ENCODE measurements at regions not wholly inside any gene's neighbourhood (a gene's known extent, or its start where the extent isn't known, plus 50 kb on each side); places are given as distances from the start of the nearest gene placed in this dataset.

DNA sequence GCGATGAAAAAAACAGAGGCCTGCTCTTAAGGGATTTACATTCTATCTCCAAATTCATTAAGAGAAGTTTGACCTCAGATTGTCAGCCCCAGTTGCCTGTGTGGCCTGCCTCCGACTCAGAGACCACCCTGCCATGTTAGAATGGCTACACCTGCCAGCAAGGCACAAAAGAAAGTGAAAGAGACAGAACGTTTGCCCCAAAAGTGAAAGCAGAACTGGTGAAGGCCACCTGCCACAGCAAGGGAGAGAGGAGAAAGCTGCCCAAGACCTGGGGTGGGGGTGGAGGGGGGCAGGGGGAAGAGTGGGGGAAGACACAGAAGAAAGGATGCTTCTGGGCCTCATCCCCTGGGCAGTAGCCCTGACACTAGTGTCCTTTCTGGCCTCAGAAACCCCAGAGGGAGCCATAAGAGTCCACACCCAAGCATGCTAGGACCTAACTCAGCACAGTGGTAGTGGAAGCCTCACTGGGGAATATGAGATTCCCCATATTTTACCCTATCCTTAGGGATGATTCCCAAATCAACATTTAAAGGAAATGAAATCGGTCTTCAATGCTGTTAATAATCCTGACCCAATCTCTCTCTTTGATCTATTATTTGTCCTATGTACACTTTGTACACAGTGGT lies 389.7 kb downstream of the TXNL1 start:
- Histone ChIP-seq H3K79me2 (ENCODE audit: insufficient read depth, low read length) (no peaks in the 10 kb centered on the region), H2AFZ (ENCODE audit: low read length) (no peak overlapping the region), H3K56ac (ENCODE audit: insufficient read length, low read depth, low read length) (no peak overlapping the region), H2BK15ac (ENCODE audit: low read depth, low read length) (no peak overlapping the region), H2BK20ac (ENCODE audit: low read depth, low read length, poor library complexity, severe bottlenecking) (no peak overlapping the region), H3K9ac (ENCODE audit: extremely low read depth, insufficient read length, low read length) (no peak overlapping the region), H2BK12ac (ENCODE audit: insufficient read length, low read depth, low read length) (no peak overlapping the region), H4K5ac (ENCODE audit: insufficient read length, low read depth, low read length) (no peak overlapping the region), H3K4ac (ENCODE audit: low read depth, low read length) (no peak overlapping the region), H2BK120ac (ENCODE audit: low read depth, low read length, poor library complexity, severe bottlenecking) (no peak overlapping the region), H4K91ac (ENCODE audit: insufficient read length, low read depth, low read length) (no peak overlapping the region), H4K20me1 (ENCODE audit: control insufficient read depth, insufficient read depth, insufficient read length) (no peaks in the 10 kb centered on the region), H3T11ph (ENCODE audit: low read length) (no peak overlapping the region), H4K8ac (replicated peaks; ENCODE audit: insufficient read length, low read depth, low read length) (no peak overlapping the region), H3K9me3 (ENCODE audit: control insufficient read depth, low read depth, low read length) (no peaks in the 10 kb centered on the region), H3K14ac (ENCODE audit: insufficient read depth, low read length) (no peak overlapping the region), H2BK5ac (ENCODE audit: insufficient read length, low read length) (no peak overlapping the region), H3K4me1 (ENCODE audit: insufficient read depth, low read length) (no peaks in the 10 kb centered on the region), H3K27ac (ENCODE audit: insufficient read length, low read depth, low read length) (no peak overlapping the region), H3K18ac (ENCODE audit: insufficient read length, low read depth, low read length) (no peak overlapping the region), H3K79me1 (ENCODE audit: insufficient read depth, low read depth, low read length, poor library complexity, severe bottlenecking) (no peaks in the 10 kb centered on the region), H3K27me3 (ENCODE audit: insufficient read depth, low read length) (no peaks in the 10 kb centered on the region), H3K4me2 (ENCODE audit: insufficient read depth, insufficient read length, low read length) (no peak overlapping the region), H3K23me2 (ENCODE audit: insufficient read length, low read depth, low read length, poor library complexity, severe bottlenecking) (no peaks in the 10 kb centered on the region), H2AK5ac (ENCODE audit: insufficient read length, low read length) (no peak overlapping the region), H3K23ac (ENCODE audit: insufficient read length, low read depth, low read length) (no peak overlapping the region)
- Mint-ChIP-seq H3K27ac (no peak overlapping the region), H3K36me3 (ENCODE audit: insufficient read depth in 1 of 3, low read depth in 3 of 3) (peaks cover 0 to 6% (median 6%) of the 10 kb centered on the region in 3 experiments; a peak in 3 of 7 replicates), H3K27me3 (ENCODE audit: low read depth) (no peaks in the 10 kb centered on the region; the same call in 1 of the 2 replicates), H3K4me1 (peaks cover 0 to 2% of the 10 kb centered on the region in 2 experiments; a peak in 1 of 4 replicates), H3K4me3 (no peak overlapping the region), H3K9me3 (peaks cover 6 to 10% of the 10 kb centered on the region in 2 experiments; a peak in 3 of 5 replicates)
- TF ChIP-seq, protein P1, sequence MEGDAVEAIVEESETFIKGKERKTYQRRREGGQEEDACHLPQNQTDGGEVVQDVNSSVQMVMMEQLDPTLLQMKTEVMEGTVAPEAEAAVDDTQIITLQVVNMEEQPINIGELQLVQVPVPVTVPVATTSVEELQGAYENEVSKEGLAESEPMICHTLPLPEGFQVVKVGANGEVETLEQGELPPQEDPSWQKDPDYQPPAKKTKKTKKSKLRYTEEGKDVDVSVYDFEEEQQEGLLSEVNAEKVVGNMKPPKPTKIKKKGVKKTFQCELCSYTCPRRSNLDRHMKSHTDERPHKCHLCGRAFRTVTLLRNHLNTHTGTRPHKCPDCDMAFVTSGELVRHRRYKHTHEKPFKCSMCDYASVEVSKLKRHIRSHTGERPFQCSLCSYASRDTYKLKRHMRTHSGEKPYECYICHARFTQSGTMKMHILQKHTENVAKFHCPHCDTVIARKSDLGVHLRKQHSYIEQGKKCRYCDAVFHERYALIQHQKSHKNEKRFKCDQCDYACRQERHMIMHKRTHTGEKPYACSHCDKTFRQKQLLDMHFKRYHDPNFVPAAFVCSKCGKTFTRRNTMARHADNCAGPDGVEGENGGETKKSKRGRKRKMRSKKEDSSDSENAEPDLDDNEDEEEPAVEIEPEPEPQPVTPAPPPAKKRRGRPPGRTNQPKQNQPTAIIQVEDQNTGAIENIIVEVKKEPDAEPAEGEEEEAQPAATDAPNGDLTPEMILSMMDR (conservative IDR thresholded peaks at IDR 0.05): no peak
- no CpG with 5 or more reads among the region's 4 CpGs for WGBS (ENCODE audit: extremely low coverage, insufficient read length, low lambda C conversion rate)
- no peak for DNase-seq
